ENCODE measurements at regions not wholly inside any gene's neighbourhood (a gene's known extent, or its start where the extent isn't known, plus 50 kb on each side); places are given as distances from the start of the nearest gene placed in this dataset.
"Not testable (repeated sequence)": the region's sequence is repeated elsewhere in the genome, so short reads cannot be mapped to it uniquely, and the experiment has no call there.

DNA sequence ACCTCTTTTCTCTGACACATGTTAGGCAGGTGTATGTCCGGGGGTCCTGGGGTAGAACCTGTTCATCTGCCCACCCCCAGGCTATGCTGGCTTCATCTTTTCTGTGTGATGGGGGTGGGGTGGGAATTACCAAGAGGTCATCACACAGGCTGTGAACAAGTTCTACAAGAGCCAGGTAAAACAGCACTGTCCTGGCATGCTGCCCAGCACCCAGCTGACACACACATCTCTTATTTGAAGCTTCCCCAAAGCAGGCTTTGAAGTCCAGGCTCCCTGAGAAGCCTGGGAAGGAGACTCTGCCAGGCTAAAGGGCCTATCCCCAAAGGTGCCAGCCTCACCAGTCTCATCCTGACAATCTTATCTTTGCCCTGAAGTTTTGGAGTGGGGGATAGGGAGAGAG is 141.1 kb downstream of the ALG10 start:
- FAIRE-seq (no peak), DNase-seq (ENCODE audit: low read depth) (peak; percentile 10)
- TF ChIP-seq CTCF (IDR thresholded peaks at IDR 0.05; ENCODE audit: insufficient read depth, low read length, severe bottlenecking) = no peak
- H3K4me3 ChIP-seq (ENCODE audit: low read depth, low read length) = no peak overlapping the region
- H3K27me3 ChIP-seq (ENCODE audit: control insufficient read depth, insufficient read depth, low read length) = no peaks in the 10 kb centered on the region
- H3K36me3 ChIP-seq (ENCODE audit: control insufficient read depth, insufficient read depth, low read length) = no peaks in the 10 kb centered on the region

GRCh38 chr12:34166427-34167060 is 144.2 kb downstream of the ALG10 start:
- Histone ChIP-seq H3K36me3 (ENCODE audit: control insufficient read depth, insufficient read depth, low read length) (no peaks in the 10 kb centered on the region), H3K27me3 (ENCODE audit: control insufficient read depth, insufficient read depth, low read length) (no peaks in the 10 kb centered on the region), H3K4me3 (ENCODE audit: low read depth, low read length) (no peak overlapping the region)
- TF ChIP-seq CTCF (IDR thresholded peaks at IDR 0.05; ENCODE audit: insufficient read depth, low read length, severe bottlenecking) = no peak
- FAIRE-seq (no peak), DNase-seq (ENCODE audit: low read depth) (no peak)

DNA sequence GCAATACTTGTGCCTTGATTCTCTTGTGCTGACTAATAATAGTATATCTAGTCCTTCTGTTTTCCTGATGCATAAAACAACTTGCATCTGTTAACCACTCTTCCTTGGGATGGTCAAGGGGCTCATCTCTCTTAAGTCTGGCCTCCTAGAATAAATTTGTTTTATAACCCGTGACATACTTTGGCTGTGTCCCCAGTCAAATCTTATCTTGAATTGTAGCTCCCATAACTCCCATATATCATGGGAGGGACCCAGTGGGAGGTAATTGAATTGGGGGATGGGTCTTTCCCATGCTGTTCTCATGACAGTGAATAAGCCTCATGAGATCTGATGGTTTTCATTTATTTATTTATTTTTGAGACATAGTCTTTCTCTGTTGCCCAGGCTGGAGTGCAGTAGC is 146.2 kb downstream of the ALG10 start:
- not testable (repeated sequence) for DNase-seq (ENCODE audit: low read depth); H3K36me3 ChIP-seq (ENCODE audit: control insufficient read depth, insufficient read depth, low read length); H3K27me3 ChIP-seq (ENCODE audit: control insufficient read depth, insufficient read depth, low read length); FAIRE-seq; H3K4me3 ChIP-seq (ENCODE audit: low read depth, low read length)

DNA sequence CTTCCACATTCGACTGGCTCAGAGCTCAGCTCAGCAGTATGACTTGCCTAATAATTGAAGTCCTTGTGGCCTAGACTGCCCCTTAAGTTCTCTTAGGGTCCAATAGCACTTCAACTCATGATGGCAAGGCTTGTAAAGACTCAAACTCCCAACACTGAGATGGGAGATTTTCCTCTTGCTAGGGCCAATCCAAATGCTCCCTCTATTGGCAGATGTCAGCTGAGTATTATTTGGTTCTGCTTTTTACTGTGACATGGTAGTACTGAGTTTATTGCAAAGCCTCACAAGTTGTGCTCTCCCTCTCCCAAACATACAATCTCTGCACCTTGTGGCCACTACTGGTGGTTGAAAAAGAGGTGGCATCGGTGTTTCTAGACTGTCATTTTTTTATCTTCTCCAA is 164.2 kb downstream of the ALG10 start:
- TF ChIP-seq CTCF (IDR thresholded peaks at IDR 0.05; ENCODE audit: insufficient read depth, low read length, severe bottlenecking) = no peak

DNA sequence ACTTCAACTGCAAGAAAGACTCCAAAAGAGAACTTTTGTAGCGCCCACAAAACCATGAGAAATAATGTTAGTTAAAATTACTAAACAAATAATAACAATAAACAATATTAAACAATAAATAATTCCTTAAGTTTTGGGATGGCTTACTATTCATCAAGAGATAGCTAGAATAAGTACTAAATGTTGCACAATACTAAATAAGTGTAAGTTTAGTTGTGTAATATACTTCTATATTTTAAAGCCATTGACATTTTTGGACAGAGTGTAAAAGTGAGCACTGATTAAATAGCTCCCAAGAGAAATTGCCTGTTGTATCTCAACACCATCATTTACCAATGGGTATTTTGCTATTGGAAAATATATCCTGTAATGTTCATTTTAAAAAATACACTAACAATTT is 166.7 kb downstream of the ALG10 start:
- no peaks in the 10 kb centered on the region for H3K27me3 ChIP-seq (ENCODE audit: control insufficient read depth, insufficient read depth, low read length)
- H3K4me3 ChIP-seq (ENCODE audit: low read depth, low read length) = no peak overlapping the region
- FAIRE-seq (no peak), DNase-seq (ENCODE audit: low read depth) (no peak)
- no peak for TF ChIP-seq CTCF (IDR thresholded peaks at IDR 0.05; ENCODE audit: insufficient read depth, low read length, severe bottlenecking)
- H3K36me3 ChIP-seq (ENCODE audit: control insufficient read depth, insufficient read depth, low read length) = no peaks in the 10 kb centered on the region

More for the DNA sequence above, 164.2 kb downstream of the ALG10 start:
- no peaks in the 10 kb centered on the region for H3K36me3 ChIP-seq (ENCODE audit: control insufficient read depth, insufficient read depth, low read length)
- DNase-seq (ENCODE audit: low read depth) (no peak), FAIRE-seq (no peak)
- H3K27me3 ChIP-seq (ENCODE audit: control insufficient read depth, insufficient read depth, low read length) = no peaks in the 10 kb centered on the region
- no peak overlapping the region for H3K4me3 ChIP-seq (ENCODE audit: low read depth, low read length)

GRCh38 chr12:34190054-34190453 is 167.8 kb downstream of the ALG10 start:
- DNase-seq (ENCODE audit: low read depth) (no peak), FAIRE-seq (no peak)
- no peaks in the 10 kb centered on the region for H3K27me3 ChIP-seq (ENCODE audit: control insufficient read depth, insufficient read depth, low read length)
- no peaks in the 10 kb centered on the region for H3K36me3 ChIP-seq (ENCODE audit: control insufficient read depth, insufficient read depth, low read length)
- TF ChIP-seq CTCF (IDR thresholded peaks at IDR 0.05; ENCODE audit: insufficient read depth, low read length, severe bottlenecking) = no peak
- H3K4me3 ChIP-seq (ENCODE audit: low read depth, low read length) = no peak overlapping the region
